A673 (cell line): ENCODE measurements at regions not wholly inside any gene's neighbourhood (a gene's known extent, or its start where the extent isn't known, plus 50 kb on each side); places are given as distances from the start of the nearest gene placed in this dataset.

Experiments used
- BruUV-seq: library from RNA; stranded (reverse); fragments of 400-500 nt; replicated peaks from 2 replicates; lab custom pipeline; 2021; lab: Mats Ljungman, UMichigan
- CTCF ChIA-PET: fragments of 300-600 bp; sonication (Branson Sonifier 250); formaldehyde crosslinking; loops from one replicate; lab custom pipeline; 2022; ENCODE audit warnings: antibody characterized with exemption; lab: Charles Lee
- POLR2A ChIA-PET: fragments of 300-600 bp; sonication (Branson Sonifier 250); formaldehyde crosslinking; loops from one replicate; lab custom pipeline; 2022; ENCODE audit warnings: antibody characterized with exemption; ENCODE audit not compliant: low non-redundant PET; lab: Charles Lee
- DNase-seq: peaks from one replicate; pipeline ENCODE4 v3.0.0-alpha.2; 2015; ENCODE audit warnings: low spot score
- H3K27ac ChIP-seq: fragments of 200-600 bp; sonication (generic); 2 replicates; pipeline ENCODE4 v1.5.1; 2016; ENCODE audit warnings: mixed run types, low read depth, mild to moderate bottlenecking, mixed read lengths, antibody characterized with exemption, low read length; ENCODE audit not compliant: poor library complexity, severe bottlenecking
- H3K27me3 ChIP-seq: fragments of 200-600 bp; sonication (generic); replicated peaks from 2 replicates; pipeline ENCODE4 v1.6.1; 2017; ENCODE audit warnings: mixed run types, low read depth, mild to moderate bottlenecking, mixed read lengths, antibody characterized with exemption, low read length; ENCODE audit not compliant: insufficient read depth, poor library complexity
- H3K36me3 ChIP-seq: fragments of 200-600 bp; sonication (generic); 2 replicates; pipeline ENCODE4 v1.6.1; 2016; ENCODE audit warnings: mixed run types, mild to moderate bottlenecking, mixed read lengths, antibody characterized with exemption, low read length; ENCODE audit not compliant: insufficient read depth, poor library complexity, severe bottlenecking
- H3K4me1 ChIP-seq: fragments of 200-600 bp; sonication (generic); 2 replicates; pipeline ENCODE4 v1.6.1; 2017; ENCODE audit warnings: mixed run types, mild to moderate bottlenecking, mixed read lengths, antibody characterized with exemption, low read length; ENCODE audit not compliant: insufficient read depth, poor library complexity, severe bottlenecking
- H3K4me3 ChIP-seq: fragments of 200-600 bp; sonication (generic); 2 replicates; pipeline ENCODE4 v1.5.1; 2016; ENCODE audit warnings: low read depth, mixed run types, mild to moderate bottlenecking, mixed read lengths, low read length; ENCODE audit not compliant: poor library complexity, severe bottlenecking
- H3K9me3 ChIP-seq: fragments of 200-600 bp; sonication (generic); 2 replicates; pipeline ENCODE4 v1.6.1; 2016; ENCODE audit warnings: mixed run types, low read depth, mild to moderate bottlenecking, mixed read lengths, antibody characterized with exemption, low read length; ENCODE audit not compliant: poor library complexity, severe bottlenecking
- CTCF ChIP-seq: fragments of 300-800, 200-600 bp; sonication (generic); conservative IDR thresholded peaks from 2 replicates; pipeline ENCODE4 v1.5.1; 2017; ENCODE audit warnings: low read depth, mild to moderate bottlenecking, antibody characterized with exemption, low read length, moderate library complexity, mixed read lengths
- EZH2 ChIP-seq: fragments of 200-600 bp; sonication (generic); IDR thresholded peaks from 2 replicates; pipeline ENCODE4 v1.6.1; 2017; ENCODE audit warnings: borderline replicate concordance, low read depth, mild to moderate bottlenecking, mixed read lengths, antibody characterized with exemption, low read length; ENCODE audit not compliant: poor library complexity, severe bottlenecking
- intact Hi-C: fragments of 100-400 bp; cut with micrococcal nuclease; formaldehyde crosslinking; loops from one replicate; pipeline ENCODE4 v1.10.0; 2022; ENCODE audit not compliant: unreplicated experiment

- Histone ChIP-seq H3K27ac (no peak overlapping the region), H3K4me1 (no peaks in the 10 kb centered on the region), H3K4me3 (no peak overlapping the region), H3K27me3 (no peaks in the 10 kb centered on the region), H3K9me3 (no peaks in the 10 kb centered on the region), H3K36me3 (no peaks in the 10 kb centered on the region)
- no peak for TF ChIP-seq CTCF
- TF ChIP-seq EZH2: no peak
- POLR2A ChIA-PET: interaction anchor here (0.6 kb wide), 1 partner anchor 84 kb away, joined by 8 read pairs; no protein-coding TSS in a partner anchor
- DNase-seq: no peak
- BruUV-seq: no TSS peak
- CTCF ChIA-PET: no interaction called here
- intact Hi-C loops: no loop called here
Observed at GRCh38 chr5:126373375-126374108, 49.7 kb upstream of the GRAMD2B start.
